GM18505 (cell line): ENCODE measurements at regions not wholly inside any gene's neighbourhood (a gene's known extent, or its start where the extent isn't known, plus 50 kb on each side); places are given as distances from the start of the nearest gene placed in this dataset.

Experiments used
- ATAC-seq: cut with Tn5 transposase; IDR thresholded peaks from one replicate; pipeline ENCODE4 v1.9.1; 2021; ENCODE audit not compliant: unreplicated experiment
- POLR2A ChIP-seq: IDR thresholded peaks from 4 replicates; pipeline ENCODE4 v1.6.1; 2011; ENCODE audit warnings: borderline replicate concordance; ENCODE audit not compliant: insufficient read depth, insufficient read length; ENCODE audit errors: extremely low read depth

DNA sequence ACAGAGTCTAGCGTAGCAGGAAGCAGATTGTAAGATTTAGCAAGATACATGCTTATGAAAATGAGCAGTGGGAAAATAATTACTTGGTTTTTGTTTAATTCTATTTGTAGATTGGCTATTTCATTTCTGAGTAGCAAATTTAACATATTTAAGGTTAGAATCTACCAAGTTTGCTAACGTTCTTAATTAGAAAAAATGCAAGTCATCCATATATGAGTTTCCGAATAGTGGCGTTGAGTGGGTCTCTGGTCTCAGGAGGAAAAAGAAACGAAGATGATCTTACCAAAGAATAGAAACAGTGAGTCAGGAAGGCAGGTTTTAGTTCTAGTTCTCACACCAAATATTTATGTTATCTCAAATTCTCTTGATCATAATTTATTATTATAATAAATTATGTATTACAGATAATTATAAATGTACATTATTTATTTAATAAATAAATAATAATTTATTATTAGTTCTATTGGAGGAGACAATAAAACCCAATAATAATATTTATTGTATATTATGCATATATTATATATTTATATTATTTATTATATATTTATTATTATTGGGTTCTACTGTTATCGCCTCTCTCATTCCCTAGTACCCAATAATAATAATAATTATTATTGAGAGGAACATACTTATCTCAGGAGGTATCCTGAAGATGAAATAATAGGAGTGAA is 194.3 kb upstream of the PITRM1 start:
- no peak for ATAC-seq
- TF ChIP-seq POLR2A = no peak

GRCh38 chr10:3366043-3366442 is 193.5 kb upstream of the PITRM1 start:
- no peak for ATAC-seq
- no peak for TF ChIP-seq POLR2A

- ATAC-seq = no peak
- TF ChIP-seq POLR2A = no peak
These were observed 193.0 kb upstream of the PITRM1 start for GRCh38 chr10:3365630-3366029.

- no peak for TF ChIP-seq POLR2A
- ATAC-seq = no peak
These were observed 192.3 kb upstream of the PITRM1 start for GRCh38 chr10:3364768-3365480.

DNA sequence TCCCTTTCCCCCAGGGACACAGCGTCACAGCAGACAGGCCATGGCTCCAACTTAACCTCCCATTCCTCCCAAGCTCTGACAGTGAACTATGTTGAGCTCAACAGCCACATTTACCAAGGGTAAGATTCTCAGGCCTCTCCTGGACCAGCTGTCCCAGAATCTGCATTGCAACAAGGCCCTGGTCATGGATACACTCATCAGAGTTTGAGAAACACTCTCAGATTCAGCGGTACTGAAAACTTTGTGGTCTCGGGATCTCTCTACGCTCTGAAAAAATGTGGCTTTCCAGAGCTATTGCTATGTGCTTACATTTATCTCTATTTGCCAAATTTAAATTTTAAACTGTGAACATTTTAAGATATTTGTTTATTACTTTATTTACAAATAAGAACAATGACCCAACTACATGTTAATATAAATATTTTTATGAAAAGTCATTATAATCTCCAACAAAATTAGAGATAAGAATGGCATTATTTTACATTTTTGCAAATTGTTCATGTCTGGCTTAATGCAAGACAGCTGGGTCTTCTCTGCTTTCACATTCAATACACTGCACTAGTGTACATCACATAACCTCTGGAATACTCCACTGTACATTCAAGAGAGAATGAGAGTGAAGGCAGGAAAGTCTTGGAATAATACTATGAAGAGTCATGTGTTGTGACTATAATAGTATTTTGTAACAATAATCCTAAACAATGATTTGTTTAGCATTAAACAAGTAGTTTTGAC is 190.9 kb upstream of the PITRM1 start:
- no peak for ATAC-seq
- TF ChIP-seq POLR2A = no peak

DNA sequence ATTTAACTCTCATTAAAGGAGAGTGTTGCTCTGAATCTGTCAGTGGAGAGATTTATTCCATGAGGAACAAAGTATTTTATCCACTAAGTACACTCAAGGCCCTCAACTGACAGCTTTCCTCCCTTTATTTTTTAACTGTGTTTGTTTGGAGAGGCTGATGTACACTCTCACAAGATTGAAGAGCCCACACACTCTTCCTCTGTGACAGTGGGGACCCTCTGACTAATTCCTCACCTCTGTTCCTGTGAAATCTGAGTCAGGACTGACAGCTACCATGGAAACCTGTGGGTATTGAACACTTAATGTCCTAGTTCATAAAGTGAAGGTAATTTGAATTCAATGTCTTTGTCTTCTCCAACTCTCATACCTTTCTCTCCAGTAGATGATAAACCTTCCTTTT is 189.8 kb upstream of the PITRM1 start:
- no peak for TF ChIP-seq POLR2A
- ATAC-seq = no peak

DNA sequence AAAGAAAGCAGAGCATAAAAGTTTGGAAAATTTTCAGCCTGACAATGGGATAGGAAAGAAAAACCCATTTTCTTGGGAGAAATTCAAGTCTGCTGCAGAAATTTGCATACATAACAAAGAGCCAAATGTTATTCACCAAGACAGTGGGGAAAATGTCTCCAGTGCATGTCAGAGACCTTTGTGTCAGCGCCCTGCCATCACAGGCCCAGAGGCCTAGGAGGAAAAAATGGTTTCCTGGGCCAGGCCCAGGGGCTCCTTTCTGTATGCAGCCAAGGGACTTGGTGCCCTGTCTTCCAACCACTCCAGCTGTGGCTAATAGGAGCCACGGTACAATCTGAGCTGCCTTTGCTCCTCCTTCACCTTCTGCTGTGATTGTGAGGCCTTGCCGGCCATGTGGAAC is 189.1 kb upstream of the PITRM1 start:
- no peak for ATAC-seq
- no peak for TF ChIP-seq POLR2A

DNA sequence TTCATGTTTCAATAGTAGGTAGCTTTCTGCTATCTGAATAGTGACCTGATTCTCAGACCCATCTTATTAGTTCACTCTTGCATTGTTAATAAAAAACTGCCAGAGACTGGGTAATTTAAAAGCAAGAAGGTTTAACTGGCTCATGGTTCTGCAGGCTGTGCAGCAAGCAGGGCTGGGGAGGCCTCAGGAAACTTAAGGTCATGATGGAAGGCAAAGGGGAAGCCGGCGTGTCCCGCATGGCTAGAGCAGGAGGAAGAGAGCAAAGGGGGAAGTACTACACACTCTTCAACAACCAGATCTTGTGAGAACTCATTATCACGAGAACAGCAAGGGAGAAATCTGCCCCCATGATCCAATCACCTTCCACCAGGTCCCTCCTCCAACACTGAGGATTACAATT is 185.2 kb upstream of the PITRM1 start:
- ATAC-seq = no peak

GRCh38 chr10:3355536-3355935 is 183.0 kb upstream of the PITRM1 start:
- no peak for TF ChIP-seq POLR2A
- no peak for ATAC-seq

More for the DNA sequence above, 185.2 kb upstream of the PITRM1 start:
- TF ChIP-seq POLR2A = no peak

DNA sequence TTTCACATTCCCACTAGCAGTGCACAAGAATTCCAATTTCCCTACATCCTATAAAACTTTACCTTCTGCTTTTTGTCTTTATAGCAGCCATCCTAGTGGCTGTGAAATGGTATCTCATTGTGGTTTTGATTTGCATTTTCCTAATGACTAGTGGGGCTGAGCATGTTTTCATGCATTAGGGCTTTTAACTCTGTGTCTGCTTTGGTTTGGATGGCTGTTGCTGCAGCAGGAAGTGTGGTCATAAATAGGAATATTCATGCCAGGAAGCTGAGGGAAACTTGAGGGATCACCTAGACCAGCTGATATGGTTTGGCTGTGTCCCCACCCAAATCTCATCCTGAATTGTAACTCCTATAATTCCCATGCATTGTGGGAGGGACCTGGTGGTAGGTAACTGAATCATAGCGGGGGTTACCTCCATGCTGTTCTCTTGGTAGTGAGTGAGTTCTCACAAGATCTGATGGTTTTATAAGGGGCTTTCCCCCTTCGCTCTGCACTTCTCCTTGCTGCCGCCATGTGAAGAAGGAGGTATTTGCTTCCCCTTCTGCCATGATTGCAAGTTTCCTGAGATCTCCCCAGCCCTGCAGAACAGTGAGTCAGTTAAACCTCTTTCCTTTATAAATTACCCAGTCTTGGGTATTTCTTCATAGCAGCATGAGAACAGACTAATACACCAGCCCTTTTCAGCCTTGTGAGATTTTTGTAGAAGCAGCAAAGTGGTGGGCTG is 181.8 kb upstream of the PITRM1 start:
- ATAC-seq = no peak
- no peak for TF ChIP-seq POLR2A

- no peak for TF ChIP-seq POLR2A
- no peak for ATAC-seq
These were observed 180.7 kb upstream of the PITRM1 start for GRCh38 chr10:3353235-3353634.

DNA sequence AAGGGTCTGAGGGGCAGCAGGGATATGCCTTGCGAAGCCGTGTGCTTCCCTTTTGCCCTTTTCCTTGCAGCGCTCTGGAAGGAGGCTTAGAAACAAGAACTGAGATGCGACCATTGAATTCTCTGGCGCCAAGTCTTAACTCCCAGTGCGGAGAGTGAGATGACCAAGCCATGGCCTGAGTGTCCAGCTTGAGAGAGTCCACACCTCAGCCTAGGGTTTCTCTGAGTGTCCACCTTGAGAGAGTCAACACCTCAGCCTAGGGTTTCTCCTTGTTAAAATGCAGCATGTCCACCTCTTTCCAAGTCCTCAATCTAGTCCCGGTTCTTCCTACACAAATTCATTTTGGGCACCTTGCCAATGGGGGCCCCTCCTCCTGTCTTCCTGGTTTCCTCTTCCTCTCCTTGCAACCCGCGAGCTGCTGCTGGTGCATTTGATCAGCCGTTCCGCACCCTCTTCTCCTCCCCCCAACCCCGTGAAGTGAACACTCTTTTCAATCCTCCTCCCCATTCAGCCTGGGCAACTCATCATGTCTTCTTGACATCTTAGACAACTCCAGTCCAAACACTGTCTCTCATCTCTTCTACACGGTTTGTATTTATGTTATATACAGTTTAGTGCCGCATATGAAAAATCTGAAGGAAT is 178.2 kb upstream of the PITRM1 start:
- no peak for ATAC-seq
- TF ChIP-seq POLR2A = no peak

GRCh38 chr10:3350205-3350604 is 177.6 kb upstream of the PITRM1 start:
- ATAC-seq = no peak
- no peak for TF ChIP-seq POLR2A
